Urinary bladder (tissue), 3 donors: ENCODE measurements at regions not wholly inside any gene's neighbourhood (a gene's known extent, or its start where the extent isn't known, plus 50 kb on each side); places are given as distances from the start of the nearest gene placed in this dataset.
"Not testable (repeated sequence)": the region's sequence is repeated elsewhere in the genome, so short reads cannot be mapped to it uniquely, and the experiment has no call there.

Experiments used
- DNase-seq: peaks from one replicate; pipeline ENCODE4 v3.0.0-alpha.2; 2015; ENCODE audit errors: extremely low spot score
- H3K27ac ChIP-seq: one replicate; pipeline ENCODE4 v1.5.1; 2013; ENCODE audit warnings: low read depth, mild to moderate bottlenecking, moderate library complexity
- H3K36me3 ChIP-seq: one replicate; pipeline ENCODE4 v1.6.1; 2013; ENCODE audit warnings: mild to moderate bottlenecking, moderate library complexity; ENCODE audit not compliant: insufficient read depth
- H3K4me1 ChIP-seq: one replicate; pipeline ENCODE4 v1.6.1; 2013; ENCODE audit warnings: mild to moderate bottlenecking, moderate library complexity; ENCODE audit not compliant: insufficient read depth
- H3K4me3 ChIP-seq: one replicate; pipeline ENCODE4 v1.5.1; 2013; ENCODE audit warnings: low read depth, low read length
- WGBS: extraction: QIAGEN DNeasy Blood & Tissue Kit; methylation state at CpG from one replicate; pipeline ENCODE4 v1.1.7; 2013; 5-methylcytosine and 5-hydroxymethylcytosine counted together
- donor health status: healthy with polysubstance abuse.
- donor health status: healthy.

DNA sequence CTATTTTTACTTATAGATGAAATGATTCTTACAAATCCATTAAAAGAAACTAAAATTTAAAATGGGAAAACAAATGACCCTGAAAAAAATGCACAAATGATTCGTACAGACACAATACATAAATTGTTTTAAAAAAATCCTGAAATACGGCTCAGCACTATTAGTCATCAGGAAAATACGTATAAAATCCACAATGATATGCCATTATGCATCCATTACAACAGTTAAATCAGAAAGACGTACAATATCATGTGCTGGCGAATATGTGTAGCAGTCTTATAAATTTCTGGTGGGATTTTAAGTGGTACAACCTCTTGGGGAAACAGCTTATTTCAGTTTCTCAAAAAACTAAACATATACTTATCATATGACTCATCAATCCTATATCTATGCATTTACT, 600.1 kb upstream of the STEAP1 start:
- Histone ChIP-seq H3K27ac (no peak overlapping the region), H3K4me3 (no peak overlapping the region), H3K36me3 (no peaks in the 10 kb centered on the region), H3K4me1 (no peaks in the 10 kb centered on the region)
- WGBS: 83% methylated on average over 5 of the region's 5 CpGs
- DNase-seq: no peak

DNA sequence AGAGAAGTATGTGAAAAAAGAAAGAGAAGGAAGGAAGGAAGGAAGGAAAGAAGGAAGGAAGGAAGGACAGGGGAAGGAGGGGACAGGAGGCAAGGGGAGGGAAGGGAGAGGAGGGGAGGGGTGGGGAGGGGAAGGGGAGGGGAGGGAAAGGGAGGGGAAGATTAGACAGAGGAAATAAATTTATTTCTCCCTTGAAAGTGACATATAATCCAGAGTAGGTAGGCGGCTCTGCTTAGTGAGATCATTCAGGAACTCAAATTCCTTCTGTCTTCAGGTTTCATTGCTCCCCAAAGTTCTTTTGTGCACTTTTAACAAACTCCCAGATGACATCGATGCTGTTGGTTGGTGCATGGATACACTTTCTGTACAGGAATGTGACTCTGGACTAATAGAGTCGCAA, 594.7 kb upstream of the STEAP1 start:
- 88% methylated on average over 3 of the region's 3 CpGs for WGBS
- Histone ChIP-seq H3K27ac (no peak overlapping the region), H3K36me3 (no peaks in the 10 kb centered on the region), H3K4me3 (no peak overlapping the region), H3K4me1 (no peaks in the 10 kb centered on the region)
- DNase-seq: no peak

DNA sequence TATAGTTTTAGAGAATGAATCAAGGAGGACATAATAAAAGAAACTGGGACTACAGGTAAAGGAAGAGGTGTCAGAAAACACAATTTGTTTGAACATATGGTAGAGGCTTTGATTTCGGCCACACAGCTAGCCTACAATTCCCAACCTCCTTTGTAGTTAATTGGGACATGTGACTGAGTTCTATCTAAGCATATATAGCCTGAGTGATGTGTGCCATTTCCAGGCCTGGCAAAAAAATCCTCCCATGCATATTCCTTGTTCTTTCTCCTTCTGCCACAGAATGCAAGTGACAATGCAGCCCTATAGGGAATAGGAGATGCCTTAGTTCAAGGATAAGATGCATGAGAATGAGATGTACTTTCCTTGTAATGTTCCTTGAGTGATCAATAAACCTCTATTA, 590.7 kb upstream of the STEAP1 start:
- H3K36me3 ChIP-seq: no peaks in the 10 kb centered on the region
- H3K27ac ChIP-seq: no peak overlapping the region
- WGBS: 72% methylated on average over 1 of the region's 1 CpG
- H3K4me1 ChIP-seq: no peaks in the 10 kb centered on the region
- DNase-seq: no peak
- no peak overlapping the region for H3K4me3 ChIP-seq

DNA sequence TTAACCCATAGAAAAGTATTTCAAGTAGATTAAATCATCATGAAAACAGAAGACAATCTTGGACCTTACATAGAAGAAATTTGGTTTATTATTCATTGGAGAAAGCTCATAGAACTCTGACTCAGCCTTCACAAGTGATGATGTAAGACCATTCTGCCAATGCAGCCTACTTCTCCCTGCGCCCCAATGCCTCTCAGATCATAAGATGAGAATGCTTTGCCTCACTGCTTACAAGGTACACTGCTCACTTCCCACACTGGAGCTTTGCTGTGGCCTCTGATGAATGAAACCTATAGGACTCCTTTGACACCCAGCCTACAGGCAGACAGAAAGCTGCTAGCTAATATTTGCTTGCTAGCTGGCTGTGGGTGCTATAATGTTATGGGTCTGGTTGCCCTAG, 569.4 kb upstream of the STEAP1 start:
- Histone ChIP-seq H3K27ac (no peak overlapping the region), H3K36me3 (no peaks in the 10 kb centered on the region), H3K4me3 (no peak overlapping the region), H3K4me1 (no peaks in the 10 kb centered on the region)
- DNase-seq: no peak
- 66% methylated on average over 1 of the region's 1 CpG for WGBS

DNA sequence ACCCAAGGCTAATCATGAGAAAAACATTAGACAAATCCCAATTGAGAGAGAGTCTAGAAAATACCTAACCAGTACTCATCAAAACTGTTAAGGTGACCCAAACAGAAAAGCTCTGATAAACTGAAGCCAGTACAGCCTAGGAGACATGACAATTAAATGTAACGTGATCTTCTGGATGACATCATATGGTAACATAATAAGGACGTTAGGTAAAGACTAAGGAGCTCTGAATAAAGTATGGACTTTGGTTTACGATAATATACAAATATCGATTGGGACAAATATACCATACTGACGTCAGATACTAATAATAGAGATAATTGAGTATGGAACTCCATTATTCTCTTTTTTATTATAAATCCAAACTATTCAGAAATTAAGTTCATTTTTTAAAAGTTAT, 561.1 kb upstream of the STEAP1 start:
- H3K4me3 ChIP-seq: no peak overlapping the region
- H3K27ac ChIP-seq: no peak overlapping the region
- H3K36me3 ChIP-seq: no peaks in the 10 kb centered on the region
- H3K4me1 ChIP-seq: no peaks in the 10 kb centered on the region
- DNase-seq: no peak
- 82% methylated on average over 5 of the region's 5 CpGs for WGBS

DNA sequence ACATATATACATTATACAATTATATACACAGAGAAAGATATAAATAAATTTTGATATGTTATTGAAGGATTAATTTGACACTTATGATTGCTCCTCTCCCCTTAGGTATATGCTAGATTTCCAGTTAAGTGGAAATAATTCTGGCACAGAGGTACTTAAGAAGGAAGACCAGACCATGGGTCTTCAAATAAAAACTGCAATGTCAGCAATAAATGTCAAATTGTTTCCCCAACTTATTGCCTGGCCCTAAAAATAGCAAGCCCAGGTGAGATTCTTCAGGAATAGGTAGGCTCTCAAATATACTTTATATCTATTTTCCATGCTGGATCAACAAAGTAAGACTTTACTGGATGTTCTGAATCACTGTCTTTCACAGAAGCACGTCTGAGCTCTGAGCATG, 551.3 kb upstream of the STEAP1 start:
- Histone ChIP-seq H3K36me3 (no peaks in the 10 kb centered on the region), H3K4me3 (no peak overlapping the region), H3K27ac (no peak overlapping the region), H3K4me1 (no peaks in the 10 kb centered on the region)
- DNase-seq: no peak
- WGBS: 59% methylated on average over 1 of the region's 1 CpG

DNA sequence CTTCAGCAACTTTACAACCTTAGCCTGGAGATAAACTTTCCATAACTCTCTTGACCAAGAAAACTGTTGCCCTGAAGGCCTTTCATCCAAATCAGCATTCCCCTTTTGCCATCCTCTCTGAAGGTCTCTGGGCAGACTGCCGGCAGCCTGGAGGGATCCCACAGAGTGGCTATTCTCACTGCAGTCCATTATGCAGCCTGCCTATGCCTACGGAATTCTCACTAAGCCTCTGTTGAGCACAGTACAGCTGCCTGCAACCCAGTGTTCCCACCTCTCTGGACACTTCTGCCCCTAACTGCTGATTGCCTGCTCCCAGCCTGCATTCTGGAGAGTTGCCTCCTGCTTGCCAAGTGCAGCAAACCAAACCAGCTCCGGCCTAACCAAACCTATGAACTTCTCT, 548.9 kb upstream of the STEAP1 start:
- DNase-seq: no peak
- Histone ChIP-seq H3K4me1 (no peaks in the 10 kb centered on the region), H3K4me3 (no peak overlapping the region), H3K27ac (no peak overlapping the region), H3K36me3 (no peaks in the 10 kb centered on the region)
- whole genome bisulfite sequencing: 62% methylated on average over 3 of the region's 3 CpGs

DNA sequence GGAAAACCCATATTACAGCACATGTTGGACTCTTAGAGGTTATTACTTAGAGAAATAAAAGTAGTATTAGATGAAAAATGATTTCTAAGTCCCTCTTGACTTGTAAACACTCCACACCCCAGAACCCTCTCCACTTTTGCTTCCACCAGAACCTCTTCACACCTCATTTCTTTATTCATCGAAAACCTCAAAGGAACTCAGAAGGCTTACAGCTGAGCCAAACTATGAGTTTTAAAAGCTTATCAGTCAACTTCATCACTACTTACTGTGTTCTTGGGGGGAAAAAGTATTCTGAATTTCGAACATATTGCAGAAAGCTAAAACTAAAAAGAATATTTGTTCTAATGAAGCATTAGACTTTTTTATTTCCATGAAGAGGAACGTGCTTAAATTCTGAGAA, 547.8 kb upstream of the STEAP1 start:
- 70% methylated on average over 3 of the region's 3 CpGs for WGBS
- Histone ChIP-seq H3K36me3 (no peaks in the 10 kb centered on the region), H3K27ac (no peak overlapping the region), H3K4me3 (no peak overlapping the region), H3K4me1 (no peaks in the 10 kb centered on the region)
- DNase-seq: no peak

DNA sequence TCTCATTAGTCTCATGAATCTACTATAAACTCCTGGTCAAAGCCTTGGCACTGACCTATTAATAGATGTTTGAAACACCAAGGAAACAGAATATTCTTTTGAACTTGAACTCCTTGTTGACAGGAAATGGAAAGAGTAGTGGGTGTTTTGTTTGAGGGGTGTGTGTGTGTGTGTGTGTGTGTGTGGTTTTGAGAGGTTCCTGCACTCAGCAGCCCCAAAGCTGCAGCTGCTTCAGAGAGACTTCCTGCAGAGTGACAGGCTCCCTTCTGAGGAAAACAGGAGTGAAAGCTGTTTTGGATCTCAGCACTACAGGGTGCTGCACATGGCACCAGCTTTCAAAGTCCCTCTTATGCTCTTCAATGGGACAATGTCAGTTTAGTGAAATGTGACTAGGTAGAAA, 546.5 kb upstream of the STEAP1 start:
- Histone ChIP-seq H3K36me3 (no peaks in the 10 kb centered on the region), H3K4me1 (no peaks in the 10 kb centered on the region), H3K4me3 (no peak overlapping the region), H3K27ac (no peak overlapping the region)
- DNase-seq: no peak

DNA sequence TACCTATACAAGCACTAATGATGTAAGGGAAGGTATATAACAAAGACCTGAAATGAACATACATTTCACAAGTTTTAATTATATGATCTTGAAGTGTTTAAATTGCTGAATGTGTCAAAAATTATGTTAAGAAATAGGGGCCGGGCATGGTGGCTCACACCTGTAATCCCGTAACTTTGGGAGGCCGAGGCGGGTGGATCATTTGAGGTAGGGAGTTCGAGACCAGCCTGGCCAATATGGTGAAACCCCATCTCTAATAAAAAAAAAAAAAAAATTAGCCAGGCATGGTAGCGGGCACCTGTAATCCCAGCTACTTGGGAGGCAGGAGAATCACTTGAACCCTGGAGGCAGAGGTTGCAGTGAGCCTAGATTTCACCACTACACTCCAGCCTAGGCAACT, 537.4 kb upstream of the STEAP1 start:
- WGBS: 89% methylated on average over 6 of the region's 6 CpGs
- H3K36me3 ChIP-seq, H3K4me1 ChIP-seq, H3K27ac ChIP-seq, H3K4me3 ChIP-seq, DNase-seq: not testable (repeated sequence)

DNA sequence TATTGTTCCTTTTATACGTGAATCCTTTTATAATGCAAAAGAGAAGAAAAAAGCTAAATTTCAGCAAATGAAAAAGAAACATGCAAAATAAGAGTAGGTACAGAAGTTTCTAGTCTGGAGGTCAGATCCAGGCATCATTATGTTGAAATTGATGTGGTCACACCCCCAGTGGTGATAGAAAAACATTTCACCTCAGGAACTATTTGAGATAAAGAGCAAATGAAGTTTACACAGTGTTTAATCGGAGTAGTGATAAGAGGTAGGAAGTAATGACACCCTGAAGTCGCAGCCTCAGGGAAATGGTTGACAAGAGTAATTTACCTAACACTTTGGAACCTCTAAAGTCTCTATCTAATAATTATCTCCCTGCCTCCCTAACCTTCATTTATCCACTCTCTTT, 536.0 kb upstream of the STEAP1 start:
- no peak for DNase-seq
- WGBS: 35% methylated on average over 3 of the region's 3 CpGs
- no peak overlapping the region for H3K4me3 ChIP-seq

DNA sequence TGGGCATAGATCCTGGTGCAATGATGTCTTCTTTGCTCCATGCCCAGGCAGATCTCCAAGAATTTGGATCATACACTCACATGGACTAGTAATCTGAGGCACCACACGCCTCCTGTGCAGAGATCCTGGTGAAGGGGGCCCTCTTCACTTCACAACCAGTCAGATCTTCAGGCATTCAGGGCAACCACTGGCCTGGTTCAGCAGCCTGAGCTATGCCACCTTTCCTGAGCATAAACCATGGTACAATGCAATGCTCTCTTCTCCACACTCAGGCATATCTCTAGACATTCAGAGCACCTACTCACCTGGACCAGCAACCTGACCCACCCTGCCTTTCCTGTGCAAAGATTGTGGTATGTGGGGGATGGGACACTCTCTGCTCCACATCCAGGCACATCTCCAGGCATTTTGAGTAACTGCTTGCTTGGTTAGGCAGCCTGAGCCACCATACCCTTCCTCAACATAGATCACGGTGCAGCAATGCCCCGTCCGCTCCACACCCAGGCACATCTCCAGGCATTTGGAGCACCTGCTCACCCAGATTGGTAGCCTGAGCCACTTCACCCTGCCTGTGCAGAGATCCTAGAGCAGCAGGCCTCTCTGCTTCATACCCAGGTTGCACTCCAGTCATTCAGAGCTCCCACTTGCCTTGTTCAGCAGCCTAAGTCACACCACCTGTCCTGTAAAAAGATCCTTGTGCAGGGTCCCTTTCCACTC, 532.2 kb upstream of the STEAP1 start:
- 87% methylated on average over 4 of the region's 4 CpGs for WGBS
- Histone ChIP-seq H3K27ac (no peak overlapping the region), H3K36me3 (no peaks in the 10 kb centered on the region), H3K4me1 (no peaks in the 10 kb centered on the region), H3K4me3 (no peak overlapping the region)
- no peak for DNase-seq

More for the DNA sequence above, 536.0 kb upstream of the STEAP1 start:
- H3K36me3 ChIP-seq: no peaks in the 10 kb centered on the region
- no peak overlapping the region for H3K27ac ChIP-seq
- no peaks in the 10 kb centered on the region for H3K4me1 ChIP-seq

DNA sequence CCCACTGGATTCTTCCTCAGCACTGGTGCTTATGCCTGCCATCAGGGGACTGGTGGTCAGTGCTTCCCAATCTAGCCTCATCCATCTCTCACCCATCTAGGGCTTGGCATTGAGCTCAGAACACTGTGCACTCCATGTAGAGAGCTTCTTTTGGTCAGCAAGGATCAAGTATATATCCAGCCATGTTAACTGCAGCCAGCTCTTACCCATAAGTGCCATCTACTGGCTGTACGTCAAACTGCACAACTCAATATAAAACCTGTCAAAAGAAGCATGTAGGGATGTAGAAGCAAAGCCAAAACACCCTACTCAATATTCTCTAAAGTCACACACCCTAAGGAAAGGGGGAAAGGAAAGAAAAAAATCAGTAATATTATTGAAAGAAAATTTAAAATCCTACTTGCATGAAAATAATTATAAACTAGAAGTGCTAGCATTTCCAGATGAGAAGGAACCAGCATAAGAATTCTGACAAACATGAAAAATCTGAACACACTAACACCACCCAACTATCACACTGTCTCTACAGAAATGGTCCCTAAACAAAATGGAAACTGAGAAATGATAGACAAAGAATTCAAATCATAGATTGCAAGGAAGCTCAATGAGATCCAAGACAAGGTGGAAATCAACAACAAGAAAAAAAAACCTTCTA, 531.1 kb upstream of the STEAP1 start:
- H3K36me3 ChIP-seq: no peaks in the 10 kb centered on the region
- H3K4me3 ChIP-seq: no peak overlapping the region
- peak; percentile 5 for DNase-seq
- WGBS: 14% methylated on average over 1 of the region's 1 CpG
- H3K4me1 ChIP-seq: no peaks in the 10 kb centered on the region
- H3K27ac ChIP-seq: no peak overlapping the region

DNA sequence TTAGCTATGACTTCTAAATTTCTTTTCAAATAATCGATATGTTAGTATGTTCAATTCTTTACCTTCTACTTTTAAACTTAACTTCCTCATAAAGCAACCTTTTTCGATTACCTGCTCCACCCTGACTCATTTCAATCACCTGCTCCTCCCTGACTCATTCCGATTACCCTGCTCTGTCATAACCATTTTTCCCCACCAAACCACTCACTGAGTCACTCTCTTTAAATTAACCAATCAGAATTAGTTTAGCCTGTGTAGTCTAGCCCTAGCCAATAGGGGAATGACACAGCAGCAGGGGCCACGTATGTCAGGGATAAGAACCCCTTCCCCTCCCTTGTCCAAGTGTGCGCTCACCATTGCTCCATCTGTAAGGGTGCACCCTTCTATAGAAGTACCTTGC, 530.1 kb upstream of the STEAP1 start:
- not testable (repeated sequence) for H3K27ac ChIP-seq, H3K4me3 ChIP-seq, H3K36me3 ChIP-seq, DNase-seq, H3K4me1 ChIP-seq
- 91% methylated on average over 5 of the region's 5 CpGs for WGBS
